SH-SY5Y (cell line): ENCODE measurements at regions not wholly inside any gene's neighbourhood (a gene's known extent, or its start where the extent isn't known, plus 50 kb on each side); places are given as distances from the start of the nearest gene placed in this dataset.

ENCODE experiments used
- GATA2 ChIP-seq: IDR thresholded peaks from 2 replicates; pipeline ENCODE4 v1.6.1; 2011; ENCODE audit warnings: mild to moderate bottlenecking, low read depth, low read length
- GATA3 ChIP-seq: IDR thresholded peaks from 2 replicates; pipeline ENCODE4 v1.6.1; 2011; ENCODE audit warnings: low read depth, mild to moderate bottlenecking, low read length, moderate library complexity

GRCh38 chr2:128724547-128724946, 405.9 kb upstream of the HS6ST1 start:
- TF ChIP-seq GATA2 = no peak
- TF ChIP-seq GATA3 = no peak
